Gastrocnemius medialis (tissue), 4 donors: ENCODE measurements at regions not wholly inside any gene's neighbourhood (a gene's known extent, or its start where the extent isn't known, plus 50 kb on each side); places are given as distances from the start of the nearest gene placed in this dataset.

Source experiments
- ATAC-seq, 2 donors: fragments of 150-250 bp; one replicate each; pipeline ENCODE4 v1.9.1; 2016
- DNase-seq, 2 donors: peaks; one replicate each; pipeline ENCODE4 v3.0.0-alpha.2; 2019
- H3K27ac ChIP-seq, 4 donors: fragments of 200-600 bp; sonication (generic); 1 replicate in 1 of 4; 2 replicates in 3 of 4; pipeline ENCODE4 v1.5.1; 2016 to 2018; ENCODE audit warnings: mild to moderate bottlenecking in 2 of 4, moderate library complexity in 1 of 4
- H3K27me3 ChIP-seq, 3 donors: fragments of 200-600 bp; sonication (generic) in 2 of 3; 1 replicate in 1 of 3; 2 replicates in 2 of 3; pipeline versions ENCODE4 v1.5.1 to v1.6.0; 2016 to 2019; ENCODE audit warnings: mild to moderate bottlenecking in 1 of 3, moderate library complexity in 1 of 3
- H3K36me3 ChIP-seq, 2 donors: fragments of 200-600 bp; sonication (generic) in 1 of 2; one replicate each; pipeline ENCODE4 v1.5.1; 2017 to 2018
- H3K4me1 ChIP-seq, 2 donors: fragments of 200-600 bp; sonication (generic) in 1 of 2; one replicate each; pipeline ENCODE4 v1.5.1; 2016 to 2017; ENCODE audit warnings: mild to moderate bottlenecking in 2 of 2
- H3K4me3 ChIP-seq, 4 donors: fragments of 200-600 bp; sonication (generic) in 3 of 4; 1 replicate in 1 of 4; 2 replicates in 3 of 4; pipeline ENCODE4 v1.5.1; 2016 to 2019; ENCODE audit warnings: mild to moderate bottlenecking in 2 of 4
- H3K9me3 ChIP-seq, 3 donors: fragments of 200-600 bp; sonication (generic) in 2 of 3; 1 replicate in 1 of 3; 2 replicates in 2 of 3; pipeline ENCODE4 v1.5.1; 2016 to 2019
- CTCF ChIP-seq, 5 experiments: fragments of 450-650 bp in 3 of 5; fragments of 200-600 bp in 2 of 5; sonication (generic) in 2 of 5; IDR thresholded peaks in 4 of 5; conservative IDR thresholded peaks in 1 of 5; 1 replicate in 4 of 5; 2 replicates in 1 of 5; pipeline ENCODE4 v1.5.1; 2016 to 2019; ENCODE audit warnings: antibody characterized with exemption in 5 of 5, mild to moderate bottlenecking in 3 of 5, moderate library complexity in 3 of 5
- POLR2A ChIP-seq, 2 donors: fragments of 450-650 bp; IDR thresholded peaks; one replicate each; pipeline ENCODE4 v1.6.1; 2017; ENCODE audit warnings: antibody characterized with exemption in 2 of 2, mild to moderate bottlenecking in 2 of 2, moderate library complexity in 2 of 2
- in situ Hi-C, 4 donors: fragments of 200-750 bp; cut with MboI; loops; one replicate each; pipeline versions ENCODE4 v1.15.0 to v1.8.0; 2017; ENCODE audit warnings: low sequenced_read_pairs in 4 of 4
- intact Hi-C: fragments of 100-400 bp; cut with DNase I; formaldehyde crosslinking; loops from one replicate; pipeline ENCODE4 v1.15.1; 2023; ENCODE audit warnings: low total_unique reads

- TF ChIP-seq CTCF (IDR thresholded peaks at IDR 0.05 in 4 of 5, conservative IDR thresholded peaks at IDR 0.05 in 1 of 5), result no peak
- TF ChIP-seq POLR2A (IDR thresholded peaks at IDR 0.05), result no peak
- intact Hi-C loops (loop anchor here (10.0 kb wide), 1 partner anchor 120 kb away; no protein-coding TSS in a partner anchor), in situ Hi-C loops (no loop called here)
- DNase-seq (no peak), ATAC-seq (peak; percentile 81)
- no peaks in the 10 kb centered on the region for H3K4me1 ChIP-seq
- no peaks in the 10 kb centered on the region for H3K36me3 ChIP-seq
- H3K27me3 ChIP-seq, result no peaks in the 10 kb centered on the region
- no peak overlapping the region for H3K4me3 ChIP-seq
- H3K9me3 ChIP-seq, result no peaks in the 10 kb centered on the region
- peak overlapping the region; percentile 21 to 41 (median 25) for H3K27ac ChIP-seq
Observed at GRCh38 chr6:81894306-81894705, 141.8 kb upstream of the TENT5A start.

- no peak for ATAC-seq
- H3K4me3 ChIP-seq, result no peak overlapping the region
- H3K27ac ChIP-seq, result no peak overlapping the region
- H3K36me3 ChIP-seq, result no peaks in the 10 kb centered on the region
- DNase-seq, result no peak
- H3K4me1 ChIP-seq, result no peaks in the 10 kb centered on the region
- intact Hi-C loops (loop anchor here (10.0 kb wide), 1 partner anchor 122 kb away; no protein-coding TSS in a partner anchor), in situ Hi-C loops (no loop called here)
- TF ChIP-seq POLR2A (IDR thresholded peaks at IDR 0.05), result no peak
- TF ChIP-seq CTCF (IDR thresholded peaks at IDR 0.05 in 4 of 5, conservative IDR thresholded peaks at IDR 0.05 in 1 of 5), result no peak
- no peaks in the 10 kb centered on the region for H3K27me3 ChIP-seq
- no peaks in the 10 kb centered on the region for H3K9me3 ChIP-seq
Observed at GRCh38 chr6:81892891-81893290, 140.4 kb upstream of the TENT5A start.

GRCh38 chr6:81891874-81892273, 139.4 kb upstream of the TENT5A start:
- intact Hi-C loops (loop anchor here (10.0 kb wide), 1 partner anchor 123 kb away; no protein-coding TSS in a partner anchor), in situ Hi-C loops (no loop called here)
- ATAC-seq (no peak), DNase-seq (no peak)
- Histone ChIP-seq H3K27me3 (no peaks in the 10 kb centered on the region), H3K4me3 (no peak overlapping the region), H3K4me1 (no peaks in the 10 kb centered on the region), H3K36me3 (no peaks in the 10 kb centered on the region), H3K27ac (no peak overlapping the region), H3K9me3 (no peaks in the 10 kb centered on the region)
- TF ChIP-seq CTCF (IDR thresholded peaks at IDR 0.05 in 4 of 5, conservative IDR thresholded peaks at IDR 0.05 in 1 of 5) (no peak), POLR2A (IDR thresholded peaks at IDR 0.05) (no peak)

- Histone ChIP-seq H3K4me1 (no peaks in the 10 kb centered on the region), H3K36me3 (no peaks in the 10 kb centered on the region), H3K27ac (no peak overlapping the region), H3K4me3 (no peak overlapping the region), H3K27me3 (no peaks in the 10 kb centered on the region), H3K9me3 (no peaks in the 10 kb centered on the region)
- DNase-seq, result no peak
- in situ Hi-C loops, result no loop called here
- intact Hi-C loops, result loop anchor here (10.0 kb wide), 1 partner anchor 124 kb away; no protein-coding TSS in a partner anchor
- no peak for TF ChIP-seq POLR2A (IDR thresholded peaks at IDR 0.05)
- no peak for TF ChIP-seq CTCF (IDR thresholded peaks at IDR 0.05 in 4 of 5, conservative IDR thresholded peaks at IDR 0.05 in 1 of 5)
- no peak for ATAC-seq
Observed at GRCh38 chr6:81890846-81891245, 138.4 kb upstream of the TENT5A start.
